Thyroid gland (tissue), 4 donors: ENCODE measurements at regions not wholly inside any gene's neighbourhood (a gene's known extent, or its start where the extent isn't known, plus 50 kb on each side); places are given as distances from the start of the nearest gene placed in this dataset.

Source experiments
- CTCF ChIP-seq, 6 experiments: fragments of 200-600 bp in 3 of 6; fragments of 450-650 bp in 3 of 6; sonication (generic) in 3 of 6; IDR thresholded peaks; one replicate each; pipeline ENCODE4 v1.5.1; 2016 to 2019; ENCODE audit warnings: antibody characterized with exemption in 6 of 6, mild to moderate bottlenecking in 2 of 6, inconsistent platforms in 1 of 6, moderate library complexity in 1 of 6
- POLR2A ChIP-seq, 2 donors: fragments of 450-650 bp; IDR thresholded peaks; one replicate each; pipeline ENCODE4 v1.6.1; 2017; ENCODE audit warnings: antibody characterized with exemption in 2 of 2, mild to moderate bottlenecking in 2 of 2, moderate library complexity in 1 of 2

DNA sequence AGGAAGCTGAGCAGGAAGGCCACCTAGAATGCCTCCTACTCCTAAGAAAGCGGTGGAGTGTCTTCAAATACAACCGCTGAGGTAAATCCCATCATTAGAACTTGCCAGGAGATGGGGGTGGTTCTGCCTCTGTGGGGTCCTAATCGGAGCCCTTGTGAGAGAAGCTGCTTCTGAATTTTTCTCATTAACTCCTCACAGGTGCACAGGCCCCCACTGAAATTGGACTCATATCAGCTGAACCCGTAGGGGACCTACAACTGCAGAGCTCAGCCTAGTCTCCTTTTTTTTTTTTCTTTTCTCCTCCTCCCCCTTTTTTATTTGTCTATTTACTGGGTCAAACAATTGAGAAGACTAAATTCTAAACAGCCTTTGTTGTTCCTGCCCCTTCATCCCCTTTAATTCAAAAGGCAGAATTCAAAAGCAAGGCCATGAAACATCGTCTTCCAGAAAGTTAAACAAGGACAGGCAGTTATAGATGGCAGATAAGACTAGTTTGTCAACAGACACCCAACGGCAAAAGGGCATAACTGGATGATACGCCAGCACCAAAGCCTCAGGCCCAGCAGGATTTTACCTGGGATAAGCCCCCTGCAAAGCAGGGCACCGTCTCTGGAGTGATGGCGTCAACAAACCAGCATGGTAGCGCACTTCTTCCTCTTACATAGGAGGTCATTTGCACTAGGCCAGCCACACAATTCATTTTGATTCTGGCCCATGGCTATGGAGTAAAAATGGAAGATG, 213.7 kb upstream of the HES1 start:
- TF ChIP-seq CTCF (IDR thresholded peaks at IDR 0.05) (no peak), POLR2A (IDR thresholded peaks at IDR 0.05) (no peak)
